GM12891 (cell line): ENCODE measurements at regions not wholly inside any gene's neighbourhood (a gene's known extent, or its start where the extent isn't known, plus 50 kb on each side); places are given as distances from the start of the nearest gene placed in this dataset.

Experiments
- PAX5 ChIP-seq: IDR thresholded peaks from 2 replicates; pipeline ENCODE4 v1.6.1; 2011; ENCODE audit warnings: low read length, moderate library complexity, mild to moderate bottlenecking; ENCODE audit not compliant: insufficient read depth, severe bottlenecking
- POLR2A ChIP-seq: IDR thresholded peaks from 2 replicates; pipeline ENCODE4 v1.6.1; 2011; ENCODE audit warnings: low read depth, low read length, control low read depth
- POLR2AphosphoS5 ChIP-seq: IDR thresholded peaks from 2 replicates; pipeline ENCODE4 v1.6.1; 2011; ENCODE audit warnings: low read depth, low read length, control low read depth
- SPI1 ChIP-seq: IDR thresholded peaks from 2 replicates; pipeline ENCODE4 v1.6.1; 2011; ENCODE audit warnings: low read depth, low read length, control low read depth
- TAF1 ChIP-seq: IDR thresholded peaks from 2 replicates; pipeline ENCODE4 v1.6.1; 2011; ENCODE audit warnings: low read depth, low read length, control low read depth

DNA sequence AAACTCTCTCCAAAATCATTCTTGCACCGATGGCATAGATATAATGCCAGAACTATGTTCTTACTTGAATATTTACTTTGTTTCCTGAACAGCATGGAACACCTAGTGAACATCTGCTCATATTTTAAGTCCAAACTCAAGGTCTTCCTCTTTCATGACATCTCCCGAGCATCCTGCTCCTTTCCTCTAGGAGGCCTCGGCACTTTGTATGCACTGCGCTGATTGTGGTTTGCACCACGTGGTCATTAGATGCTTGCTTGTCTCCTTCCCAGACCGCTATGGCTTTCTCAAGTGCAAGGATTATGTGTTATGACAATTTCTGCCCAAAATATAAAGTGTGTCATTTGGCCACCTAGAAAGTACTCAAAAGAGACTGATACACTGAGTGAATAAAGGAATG, 912.0 kb downstream of the GALC start:
- TF ChIP-seq POLR2AphosphoS5 (no peak), POLR2A (no peak), TAF1 (no peak), SPI1 (no peak), PAX5 (no peak)
